ENCODE measurements at regions not wholly inside any gene's neighbourhood (a gene's known extent, or its start where the extent isn't known, plus 50 kb on each side); places are given as distances from the start of the nearest gene placed in this dataset.

- Histone ChIP-seq H3K27me3 (no peaks in the 10 kb centered on the region), H3K9me3 (no peaks in the 10 kb centered on the region), H3K4me3 (no peak overlapping the region), H3K4me1 (no peaks in the 10 kb centered on the region), H3K27ac (no peak overlapping the region), H3K36me3 (no peaks in the 10 kb centered on the region)
- intact Hi-C loops (cut with DNase I): no loop called here
- DNase-seq (no peak), ATAC-seq (no peak)
- no peak for TF ChIP-seq CTCF (IDR thresholded peaks at IDR 0.05)
Measured at GRCh38 chr9:14516656-14517055, 176.6 kb downstream of the ZDHHC21 start.

GRCh38 chr9:14515571-14516198 is 177.5 kb downstream of the ZDHHC21 start:
- no peak overlapping the region for H3K27ac ChIP-seq
- intact Hi-C loops (cut with DNase I): no loop called here
- no peaks in the 10 kb centered on the region for H3K9me3 ChIP-seq
- TF ChIP-seq CTCF (IDR thresholded peaks at IDR 0.05): no peak
- no peaks in the 10 kb centered on the region for H3K4me1 ChIP-seq
- H3K4me3 ChIP-seq: no peak overlapping the region
- H3K27me3 ChIP-seq: no peaks in the 10 kb centered on the region
- no peak for DNase-seq
- no peaks in the 10 kb centered on the region for H3K36me3 ChIP-seq
- no peak for ATAC-seq

- TF ChIP-seq CTCF (IDR thresholded peaks at IDR 0.05): no peak
- H3K36me3 ChIP-seq: no peaks in the 10 kb centered on the region
- no peak overlapping the region for H3K27ac ChIP-seq
- ATAC-seq (no peak), DNase-seq (no peak)
- no peak overlapping the region for H3K4me3 ChIP-seq
- no peaks in the 10 kb centered on the region for H3K4me1 ChIP-seq
- intact Hi-C loops (cut with DNase I): no loop called here
- no peaks in the 10 kb centered on the region for H3K9me3 ChIP-seq
- no peaks in the 10 kb centered on the region for H3K27me3 ChIP-seq
Measured at GRCh38 chr9:14515049-14515448, 178.2 kb downstream of the ZDHHC21 start.

GRCh38 chr9:14512942-14513341 is 180.3 kb downstream of the ZDHHC21 start:
- intact Hi-C loops (cut with DNase I): no loop called here
- no peak for TF ChIP-seq CTCF (IDR thresholded peaks at IDR 0.05)
- no peak for DNase-seq

GRCh38 chr9:14511452-14511851 is 181.8 kb downstream of the ZDHHC21 start:
- ATAC-seq: no peak
- no peak overlapping the region for H3K27ac ChIP-seq
- no peaks in the 10 kb centered on the region for H3K4me1 ChIP-seq
- no peak overlapping the region for H3K4me3 ChIP-seq
- TF ChIP-seq CTCF (IDR thresholded peaks at IDR 0.05): no peak
- H3K36me3 ChIP-seq: no peaks in the 10 kb centered on the region
- intact Hi-C loops (cut with DNase I): no loop called here
- no peak for DNase-seq
- no peaks in the 10 kb centered on the region for H3K27me3 ChIP-seq
- no peaks in the 10 kb centered on the region for H3K9me3 ChIP-seq

More at GRCh38 chr9:14512942-14513341, 180.3 kb downstream of the ZDHHC21 start:
- H3K4me1 ChIP-seq: no peaks in the 10 kb centered on the region
- no peaks in the 10 kb centered on the region for H3K9me3 ChIP-seq
- ATAC-seq: no peak
- no peak overlapping the region for H3K4me3 ChIP-seq
- H3K27me3 ChIP-seq: no peaks in the 10 kb centered on the region
- no peaks in the 10 kb centered on the region for H3K36me3 ChIP-seq
- no peak overlapping the region for H3K27ac ChIP-seq

- no peak for ATAC-seq
- no peaks in the 10 kb centered on the region for H3K27me3 ChIP-seq
- no peak overlapping the region for H3K4me3 ChIP-seq
- no peak for DNase-seq
- no peaks in the 10 kb centered on the region for H3K4me1 ChIP-seq
- no peak for TF ChIP-seq CTCF (IDR thresholded peaks at IDR 0.05)
- no peaks in the 10 kb centered on the region for H3K9me3 ChIP-seq
- H3K36me3 ChIP-seq: no peaks in the 10 kb centered on the region
- intact Hi-C loops (cut with DNase I): no loop called here
- H3K27ac ChIP-seq: no peak overlapping the region
Measured at GRCh38 chr9:14508884-14509283, 184.3 kb downstream of the ZDHHC21 start.

All from upper lobe of right lung (tissue), 1 donor.